Stimulated activated CD8-positive, alpha-beta memory T cell treated with anti-CD3 and anti-CD28 coated beads, Interleukin-12 subunit alpha, Interleukin-12 subunit beta, amount 100 ng/mL, for 1 hour (primary cell): ENCODE measurements at regions not wholly inside any gene's neighbourhood (a gene's known extent, or its start where the extent isn't known, plus 50 kb on each side); places are given as distances from the start of the nearest gene placed in this dataset.

Experiments used
- DNase-seq: peaks from one replicate; pipeline ENCODE4 v3.0.0-alpha.2; 2020; ENCODE audit warnings: low read depth

- no peak for DNase-seq
These were observed 83.2 kb upstream of the DNAH14 start for GRCh38 chr1:224846119-224846907.

GRCh38 chr1:224850446-224850845 lies 79.0 kb upstream of the DNAH14 start:
- no peak for DNase-seq

GRCh38 chr1:224851210-224851847 lies 78.1 kb upstream of the DNAH14 start:
- DNase-seq = peak; percentile 30

GRCh38 chr1:224851848-224852261 lies 77.6 kb upstream of the DNAH14 start:
- DNase-seq = no peak

GRCh38 chr1:224852901-224853568 lies 76.4 kb upstream of the DNAH14 start:
- no peak for DNase-seq

- no peak for DNase-seq
These were observed 72.5 kb upstream of the DNAH14 start for GRCh38 chr1:224856973-224857372.

- no peak for DNase-seq
These were observed 69.8 kb upstream of the DNAH14 start for GRCh38 chr1:224859651-224860050.

- no peak for DNase-seq
These were observed 68.8 kb upstream of the DNAH14 start for GRCh38 chr1:224860488-224861338.

GRCh38 chr1:224861339-224861716 lies 68.1 kb upstream of the DNAH14 start:
- DNase-seq = no peak

- no peak for DNase-seq
These were observed 66.0 kb upstream of the DNAH14 start for GRCh38 chr1:224863486-224863885.

GRCh38 chr1:224864006-224864405 lies 65.5 kb upstream of the DNAH14 start:
- DNase-seq = no peak

GRCh38 chr1:224865510-224865909 lies 64.0 kb upstream of the DNAH14 start:
- no peak for DNase-seq

GRCh38 chr1:224866940-224867339 lies 62.5 kb upstream of the DNAH14 start:
- no peak for DNase-seq

GRCh38 chr1:224867715-224868114 lies 61.8 kb upstream of the DNAH14 start:
- no peak for DNase-seq

- no peak for DNase-seq
These were observed 56.5 kb upstream of the DNAH14 start for GRCh38 chr1:224872832-224873433.

GRCh38 chr1:224873434-224874369 lies 55.8 kb upstream of the DNAH14 start:
- no peak for DNase-seq

- DNase-seq = no peak
These were observed 54.7 kb upstream of the DNAH14 start for GRCh38 chr1:224874775-224875174.

GRCh38 chr1:224879162-224879803 lies 50.2 kb upstream of the DNAH14 start:
- DNase-seq = no peak
